Progenitor cell of endocrine pancreas (in vitro differentiated cells): ENCODE measurements at regions not wholly inside any gene's neighbourhood (a gene's known extent, or its start where the extent isn't known, plus 50 kb on each side); places are given as distances from the start of the nearest gene placed in this dataset.

Experiments
- DNase-seq: peaks from one replicate; pipeline ENCODE4 v3.0.0; 2021; ENCODE audit warnings: low spot score; ENCODE audit not compliant: unreplicated experiment
- H3K27ac Mint-ChIP-seq: 2 replicates; pipeline ENCODE4 v1.8.0; 2021; ENCODE audit warnings: mild to moderate bottlenecking, moderate library complexity, mixed read lengths
- H3K27me3 Mint-ChIP-seq: 2 replicates; pipeline ENCODE4 v1.8.0; 2021; ENCODE audit warnings: mixed read lengths
- H3K36me3 Mint-ChIP-seq: 2 replicates; pipeline ENCODE4 v1.8.0; 2022; ENCODE audit warnings: mixed read lengths; ENCODE audit not compliant: insufficient read depth
- H3K4me1 Mint-ChIP-seq: 2 replicates; pipeline ENCODE4 v1.8.0; 2021; ENCODE audit warnings: low read depth, mixed read lengths
- H3K4me3 Mint-ChIP-seq: 2 replicates; pipeline ENCODE4 v1.8.0; 2021; ENCODE audit warnings: low read depth, mild to moderate bottlenecking, moderate library complexity, mixed read lengths
- H3K9me3 Mint-ChIP-seq: 2 replicates; pipeline ENCODE4 v1.8.0; 2021; ENCODE audit warnings: low read depth, mixed read lengths
- CTCF ChIP-seq: fragments of 200-600 bp; sonication (generic); IDR thresholded peaks from one replicate; pipeline ENCODE4 v1.5.0; 2021; ENCODE audit warnings: antibody characterized with exemption, mild to moderate bottlenecking; ENCODE audit not compliant: unreplicated experiment

GRCh38 chr4:19262467-19262866 is 989.2 kb upstream of the SLIT2 start:
- Mint-ChIP-seq H3K4me3 (no peak overlapping the region), H3K36me3 (no peaks in the 10 kb centered on the region), H3K4me1 (no peaks in the 10 kb centered on the region), H3K9me3 (no peaks in the 10 kb centered on the region), H3K27ac (no peak overlapping the region), H3K27me3 (no peaks in the 10 kb centered on the region)
- no peak for DNase-seq
- TF ChIP-seq CTCF = no peak

- Mint-ChIP-seq H3K4me1 (no peaks in the 10 kb centered on the region), H3K27me3 (no peaks in the 10 kb centered on the region), H3K9me3 (peaks cover 11% of the 10 kb centered on the region), H3K4me3 (no peak overlapping the region), H3K36me3 (no peaks in the 10 kb centered on the region), H3K27ac (no peak overlapping the region)
- TF ChIP-seq CTCF = no peak
- no peak for DNase-seq
Observed at GRCh38 chr4:19260346-19260745, 991.4 kb upstream of the SLIT2 start.

GRCh38 chr4:19259920-19260319 is 991.8 kb upstream of the SLIT2 start:
- no peak overlapping the region for H3K4me3 Mint-ChIP-seq
- H3K27me3 Mint-ChIP-seq = no peaks in the 10 kb centered on the region
- peaks cover 16% of the 10 kb centered on the region for H3K9me3 Mint-ChIP-seq
- DNase-seq = no peak
- H3K27ac Mint-ChIP-seq = no peak overlapping the region
- no peaks in the 10 kb centered on the region for H3K36me3 Mint-ChIP-seq
- no peaks in the 10 kb centered on the region for H3K4me1 Mint-ChIP-seq
- no peak for TF ChIP-seq CTCF

- Mint-ChIP-seq H3K9me3 (peaks cover 21% of the 10 kb centered on the region), H3K36me3 (no peaks in the 10 kb centered on the region), H3K4me3 (no peak overlapping the region), H3K27me3 (no peaks in the 10 kb centered on the region), H3K27ac (no peak overlapping the region), H3K4me1 (no peaks in the 10 kb centered on the region)
- no peak for DNase-seq
- no peak for TF ChIP-seq CTCF
Observed at GRCh38 chr4:19256823-19257222, 994.9 kb upstream of the SLIT2 start.

GRCh38 chr4:19254486-19254885 is 997.2 kb upstream of the SLIT2 start:
- no peaks in the 10 kb centered on the region for H3K4me1 Mint-ChIP-seq
- H3K9me3 Mint-ChIP-seq = peaks cover 24% of the 10 kb centered on the region
- no peaks in the 10 kb centered on the region for H3K36me3 Mint-ChIP-seq
- H3K4me3 Mint-ChIP-seq = no peak overlapping the region
- H3K27me3 Mint-ChIP-seq = no peaks in the 10 kb centered on the region
- no peak for DNase-seq
- H3K27ac Mint-ChIP-seq = no peak overlapping the region
- no peak for TF ChIP-seq CTCF
